Stimulated activated CD4-positive, alpha-beta T cell treated with anti-CD3 and anti-CD28 coated beads, Interleukin-1b, Interleukin-23, amount 100 ng/mL, for 4 hours (primary cell): ENCODE measurements at regions not wholly inside any gene's neighbourhood (a gene's known extent, or its start where the extent isn't known, plus 50 kb on each side); places are given as distances from the start of the nearest gene placed in this dataset.
"Not testable (repeated sequence)": the region's sequence is repeated elsewhere in the genome, so short reads cannot be mapped to it uniquely, and the experiment has no call there.

Source experiments
- DNase-seq, 2 donors: peaks; one replicate each; pipeline ENCODE4 v3.0.0-alpha.2; 2020; ENCODE audit warnings: low read depth in 2 of 2

- DNase-seq, result no peak
These were observed 115.2 kb downstream of the ZNF37A start for GRCh38 chr10:38209332-38209731.

GRCh38 chr10:38209748-38210147 lies 115.6 kb downstream of the ZNF37A start:
- not testable (repeated sequence) for DNase-seq

- no peak for DNase-seq
These were observed 118.3 kb downstream of the ZNF37A start for GRCh38 chr10:38212460-38212859.

GRCh38 chr10:38226385-38226784 lies 132.2 kb downstream of the ZNF37A start:
- no peak for DNase-seq

- no peak for DNase-seq
These were observed 134.3 kb downstream of the ZNF37A start for GRCh38 chr10:38228394-38228793.

GRCh38 chr10:38238479-38238878 lies 144.3 kb downstream of the ZNF37A start:
- not testable (repeated sequence) for DNase-seq

GRCh38 chr10:38242061-38242649 lies 148.0 kb downstream of the ZNF37A start:
- not testable (repeated sequence) for DNase-seq

- DNase-seq, result not testable (repeated sequence)
These were observed 154.0 kb downstream of the ZNF37A start for GRCh38 chr10:38248113-38248512.

- not testable (repeated sequence) for DNase-seq
These were observed 158.4 kb downstream of the ZNF37A start for GRCh38 chr10:38252551-38252950.

- not testable (repeated sequence) for DNase-seq
These were observed 173.4 kb downstream of the ZNF37A start for GRCh38 chr10:38267555-38267954.

- DNase-seq, result not testable (repeated sequence)
These were observed 176.9 kb downstream of the ZNF37A start for GRCh38 chr10:38271031-38271430.

GRCh38 chr10:38274879-38275278 lies 180.7 kb downstream of the ZNF37A start:
- not testable (repeated sequence) for DNase-seq

- not testable (repeated sequence) for DNase-seq
These were observed 198.4 kb downstream of the ZNF37A start for GRCh38 chr10:38292560-38292959.

GRCh38 chr10:38310111-38310510 lies 216.0 kb downstream of the ZNF37A start:
- DNase-seq, result not testable (repeated sequence)

- not testable (repeated sequence) for DNase-seq
These were observed 221.1 kb downstream of the ZNF37A start for GRCh38 chr10:38315090-38315805.

GRCh38 chr10:38321393-38321792 lies 227.3 kb downstream of the ZNF37A start:
- not testable (repeated sequence) for DNase-seq

GRCh38 chr10:38330306-38330705 lies 236.2 kb downstream of the ZNF37A start:
- DNase-seq, result not testable (repeated sequence)

- not testable (repeated sequence) for DNase-seq
These were observed 237.0 kb downstream of the ZNF37A start for GRCh38 chr10:38331106-38331505.

GRCh38 chr10:38333699-38334098 lies 239.6 kb downstream of the ZNF37A start:
- DNase-seq, result not testable (repeated sequence)

- not testable (repeated sequence) for DNase-seq
These were observed 256.5 kb downstream of the ZNF37A start for GRCh38 chr10:38350645-38351044.

- not testable (repeated sequence) for DNase-seq
These were observed 260.3 kb downstream of the ZNF37A start for GRCh38 chr10:38354410-38354809.

GRCh38 chr10:38355911-38356526 lies 261.9 kb downstream of the ZNF37A start:
- peak; percentile 52 to 60 for DNase-seq

GRCh38 chr10:38356527-38356926 lies 262.4 kb downstream of the ZNF37A start:
- not testable (repeated sequence) for DNase-seq
